ENCODE measurements at regions not wholly inside any gene's neighbourhood (a gene's known extent, or its start where the extent isn't known, plus 50 kb on each side); places are given as distances from the start of the nearest gene placed in this dataset.

DNA sequence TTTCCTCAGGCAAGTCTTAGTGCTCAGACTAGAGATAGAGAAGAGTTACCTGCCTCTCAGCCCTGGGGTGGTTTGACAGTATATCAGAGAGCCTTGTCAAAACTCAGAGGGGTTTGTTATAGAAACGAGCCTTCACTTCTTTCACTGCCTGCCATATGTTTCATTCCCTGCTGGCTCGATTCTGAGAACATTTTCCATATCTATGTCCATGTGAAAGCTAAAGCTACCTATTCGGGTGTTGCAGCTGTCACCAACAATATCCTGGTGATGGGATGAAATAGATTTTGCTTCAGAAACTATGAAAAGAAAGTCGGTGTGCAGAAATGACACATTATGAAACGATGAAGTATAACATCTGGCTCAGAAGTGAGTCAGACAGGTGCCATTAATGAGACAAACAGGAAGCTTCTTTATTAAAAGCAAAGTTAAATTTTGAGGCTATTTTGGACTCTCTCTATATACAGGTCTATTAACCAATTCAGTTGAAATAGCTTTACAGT is 56.1 kb upstream of the TANK start:
- TF ChIP-seq, protein P1, sequence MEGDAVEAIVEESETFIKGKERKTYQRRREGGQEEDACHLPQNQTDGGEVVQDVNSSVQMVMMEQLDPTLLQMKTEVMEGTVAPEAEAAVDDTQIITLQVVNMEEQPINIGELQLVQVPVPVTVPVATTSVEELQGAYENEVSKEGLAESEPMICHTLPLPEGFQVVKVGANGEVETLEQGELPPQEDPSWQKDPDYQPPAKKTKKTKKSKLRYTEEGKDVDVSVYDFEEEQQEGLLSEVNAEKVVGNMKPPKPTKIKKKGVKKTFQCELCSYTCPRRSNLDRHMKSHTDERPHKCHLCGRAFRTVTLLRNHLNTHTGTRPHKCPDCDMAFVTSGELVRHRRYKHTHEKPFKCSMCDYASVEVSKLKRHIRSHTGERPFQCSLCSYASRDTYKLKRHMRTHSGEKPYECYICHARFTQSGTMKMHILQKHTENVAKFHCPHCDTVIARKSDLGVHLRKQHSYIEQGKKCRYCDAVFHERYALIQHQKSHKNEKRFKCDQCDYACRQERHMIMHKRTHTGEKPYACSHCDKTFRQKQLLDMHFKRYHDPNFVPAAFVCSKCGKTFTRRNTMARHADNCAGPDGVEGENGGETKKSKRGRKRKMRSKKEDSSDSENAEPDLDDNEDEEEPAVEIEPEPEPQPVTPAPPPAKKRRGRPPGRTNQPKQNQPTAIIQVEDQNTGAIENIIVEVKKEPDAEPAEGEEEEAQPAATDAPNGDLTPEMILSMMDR (IDR thresholded peaks at IDR 0.05 in 8 of 11, conservative IDR thresholded peaks at IDR 0.05 in 3 of 11) = no peak
- no peak for TF ChIP-seq POLR2AphosphoS5 (IDR thresholded peaks at IDR 0.05)
- no peak for TF ChIP-seq POLR2A (IDR thresholded peaks at IDR 0.05)
